IMR-90 (cell line): ENCODE measurements at regions not wholly inside any gene's neighbourhood (a gene's known extent, or its start where the extent isn't known, plus 50 kb on each side); places are given as distances from the start of the nearest gene placed in this dataset.

Experiments used
- ATAC-seq: fragments of 200-7000 bp; cut with Tn5 transposase; 2 replicates; pipeline ENCODE4 v1.9.1; 2020; ENCODE audit warnings: low read depth, mild to moderate bottlenecking, moderate library complexity
- BruUV-seq: library from RNA; stranded (reverse); fragments of 400-500 nt; replicated peaks from 2 replicates; lab custom pipeline; 2021; lab: Mats Ljungman, UMichigan
- CTCF ChIA-PET: fragments of 300-600 bp; formaldehyde crosslinking; extraction: SDS; loops from one replicate; lab custom pipeline; 2021; ENCODE audit warnings: antibody characterized with exemption; lab: Yijun Ruan, JAX
- POLR2A ChIA-PET: fragments of 300-600 bp; sonication (Branson Sonifier 250); formaldehyde crosslinking; loops from one replicate; lab custom pipeline; 2022; ENCODE audit warnings: antibody characterized with exemption; ENCODE audit not compliant: unreplicated experiment; lab: Charles Lee
- DNase-seq: peaks from one replicate; pipeline ENCODE4 v3.0.0; 2013
- H2AFZ ChIP-seq: replicated peaks from 2 replicates; pipeline ENCODE3; 2013; ENCODE audit warnings: low read length, mild to moderate bottlenecking; ENCODE audit not compliant: poor library complexity
- H2AK5ac ChIP-seq: 2 replicates; pipeline ENCODE4 v1.6.1; 2013; ENCODE audit warnings: low read depth, low read length, inconsistent platforms
- H2AK9ac ChIP-seq: replicated peaks from 2 replicates; pipeline ENCODE3; 2013; ENCODE audit warnings: mild to moderate bottlenecking, low read depth, low read length, moderate library complexity; ENCODE audit not compliant: poor library complexity
- H2BK120ac ChIP-seq: 2 replicates; pipeline ENCODE4 v1.6.1; 2013; ENCODE audit warnings: low read depth, low read length, inconsistent platforms
- H2BK15ac ChIP-seq: 3 replicates; pipeline ENCODE4 v1.6.1; 2013; ENCODE audit warnings: low read depth, low read length, inconsistent platforms
- H2BK20ac ChIP-seq: 2 replicates; pipeline ENCODE4 v1.6.1; 2013; ENCODE audit warnings: low read depth, mild to moderate bottlenecking, inconsistent platforms, low read length, moderate library complexity
- H2BK5ac ChIP-seq: 2 replicates; pipeline ENCODE4 v1.6.1; 2013; ENCODE audit warnings: mild to moderate bottlenecking, low read depth, low read length, inconsistent platforms; ENCODE audit not compliant: poor library complexity, severe bottlenecking
- H3K14ac ChIP-seq: replicated peaks from 2 replicates; pipeline ENCODE4 v1.6.1; 2013; ENCODE audit warnings: low read depth, low read length, inconsistent platforms
- H3K18ac ChIP-seq: 2 replicates; pipeline ENCODE4 v1.6.1; 2013; ENCODE audit warnings: low read depth, low read length, control low read depth
- H3K23ac ChIP-seq: 2 replicates; pipeline ENCODE4 v1.6.1; 2013; ENCODE audit warnings: low read depth, low read length, inconsistent platforms
- H3K27ac ChIP-seq: 2 replicates; pipeline ENCODE4 v1.5.1; 2013; ENCODE audit warnings: mild to moderate bottlenecking, control low read depth, low read length; ENCODE audit not compliant: insufficient read depth
- H3K27me3 ChIP-seq: 2 replicates; pipeline ENCODE4 v1.6.1; 2013; ENCODE audit warnings: low read length; ENCODE audit not compliant: control insufficient read depth, insufficient read depth
- H3K36me3 ChIP-seq: 2 replicates; pipeline ENCODE4 v1.6.1; 2013; ENCODE audit warnings: low read length, mixed read lengths; ENCODE audit not compliant: control insufficient read depth, insufficient read depth
- H3K4ac ChIP-seq: 2 replicates; pipeline ENCODE4 v1.6.1; 2013; ENCODE audit warnings: low read depth, low read length, inconsistent platforms
- H3K4me1 ChIP-seq: 2 replicates; pipeline ENCODE4 v1.6.1; 2013; ENCODE audit warnings: low read length, mixed read lengths; ENCODE audit not compliant: control insufficient read depth, insufficient read depth
- H3K4me2 ChIP-seq: 2 replicates; pipeline ENCODE4 v1.6.1; 2013; ENCODE audit warnings: low read depth, mild to moderate bottlenecking, control low read depth, low read length, moderate library complexity
- H3K4me3 ChIP-seq: 2 replicates; pipeline ENCODE4 v1.5.1; 2013; ENCODE audit warnings: low read depth, mild to moderate bottlenecking, control low read depth, low read length, moderate library complexity; ENCODE audit not compliant: insufficient read depth
- H3K56ac ChIP-seq: 2 replicates; pipeline ENCODE4 v1.6.1; 2013; ENCODE audit warnings: low read length, inconsistent platforms; ENCODE audit not compliant: insufficient read depth; ENCODE audit errors: extremely low read depth
- H3K79me1 ChIP-seq, 2 experiments: 2 replicates each; pipeline ENCODE4 v1.6.1; 2013; ENCODE audit warnings: low read length in 2 of 2, inconsistent platforms in 1 of 2, low read depth in 1 of 2
- H3K9ac ChIP-seq: 2 replicates; pipeline ENCODE4 v1.6.1; 2013; ENCODE audit warnings: low read depth, low read length, control low read depth
- H3K9me1 ChIP-seq: 2 replicates; pipeline ENCODE4 v1.6.1; 2013; ENCODE audit warnings: low read length, inconsistent platforms; ENCODE audit not compliant: insufficient read depth
- H3K9me3 ChIP-seq: 2 replicates; pipeline ENCODE4 v1.6.1; 2013; ENCODE audit warnings: low read length; ENCODE audit not compliant: control insufficient read depth, insufficient read depth
- H4K20me1 ChIP-seq: 2 replicates; pipeline ENCODE4 v1.6.1; 2013; ENCODE audit warnings: low read length, inconsistent platforms; ENCODE audit not compliant: insufficient read depth
- H4K5ac ChIP-seq: 2 replicates; pipeline ENCODE4 v1.6.1; 2013; ENCODE audit warnings: mild to moderate bottlenecking, low read depth, low read length, control low read depth
- H4K8ac ChIP-seq, 2 experiments: 2 replicates each; pipeline ENCODE4 v1.6.1; 2013; ENCODE audit warnings: low read depth in 2 of 2, low read length in 2 of 2, control low read depth in 1 of 2, inconsistent platforms in 1 of 2
- H4K91ac ChIP-seq: 2 replicates; pipeline ENCODE4 v1.6.1; 2013; ENCODE audit warnings: low read depth, low read length, inconsistent platforms; ENCODE audit not compliant: insufficient read depth
- BHLHE40 ChIP-seq: fragments of 150-350 bp; IDR thresholded peaks from 2 replicates; pipeline ENCODE4 v1.6.1; 2016; ENCODE audit warnings: mild to moderate bottlenecking, low read depth, low read length
- CHD1 ChIP-seq: IDR thresholded peaks from 2 replicates; pipeline ENCODE4 v1.6.1; 2012; ENCODE audit warnings: low read depth, low read length, improper control_type of control experiment
- FOS ChIP-seq: fragments of 150-350 bp; IDR thresholded peaks from 2 replicates; pipeline ENCODE4 v1.6.1; 2016; ENCODE audit warnings: low read depth, low read length
- MAZ ChIP-seq: IDR thresholded peaks from 2 replicates; pipeline ENCODE4 v1.6.1; 2012; ENCODE audit warnings: low read depth, mild to moderate bottlenecking, low read length, improper control_type of control experiment, moderate library complexity, borderline replicate concordance
- RFX5 ChIP-seq: IDR thresholded peaks from 2 replicates; pipeline ENCODE4 v1.8.0; 2012; ENCODE audit warnings: low read depth, mild to moderate bottlenecking, low read length, moderate library complexity
- WGBS, 2 experiments: methylation state at CpG; one replicate each; pipeline versions ENCODE4 v1.1.5 to v1.1.7; 2013; ENCODE audit warnings: missing lambda C conversion rate in 2 of 2; ENCODE audit not compliant: insufficient read length in 1 of 2; ENCODE audit errors: extremely low coverage in 2 of 2; 5-methylcytosine and 5-hydroxymethylcytosine counted together
- dilution Hi-C: fragments of 300-500 bp; cut with HindIII; formaldehyde crosslinking; loops from one replicate; pipeline ENCODE4 v1.14.3; 2018; ENCODE audit warnings: low sequenced_read_pairs; ENCODE audit not compliant: unreplicated experiment
- in situ Hi-C: fragments of 300-500 bp; cut with MboI; formaldehyde crosslinking; loops from 3 replicates; pipeline ENCODE4 v1.14.3; 2019; ENCODE audit warnings: low sequenced_read_pairs, inconsistent platforms, mixed read lengths
- intact Hi-C: fragments of 100-400 bp; cut with micrococcal nuclease; formaldehyde crosslinking; loops from 2 replicates; pipeline ENCODE4 v1.10.0; 2022
- TF ChIP-seq, protein P1 (sequence below): fragments of 150-350 bp; IDR thresholded peaks from 2 replicates; pipeline ENCODE4 v1.6.1; 2016; ENCODE audit warnings: low read depth, mild to moderate bottlenecking, low read length, moderate library complexity, borderline replicate concordance
- TF ChIP-seq, protein P2 (sequence below): fragments of 150-350 bp; IDR thresholded peaks from 2 replicates; pipeline ENCODE4 v1.6.1; 2017; ENCODE audit warnings: mild to moderate bottlenecking, antibody characterized with exemption, low read length, low read depth

- ChIA-PET CTCF (no interaction called here), POLR2A (no interaction called here)
- H3K79me1 ChIP-seq, result no peaks in the 10 kb centered on the region
- TF ChIP-seq FOS (no peak), RFX5 (no peak), MAZ (no peak), CHD1 (no peak), BHLHE40 (no peak)
- TF ChIP-seq, protein P1, sequence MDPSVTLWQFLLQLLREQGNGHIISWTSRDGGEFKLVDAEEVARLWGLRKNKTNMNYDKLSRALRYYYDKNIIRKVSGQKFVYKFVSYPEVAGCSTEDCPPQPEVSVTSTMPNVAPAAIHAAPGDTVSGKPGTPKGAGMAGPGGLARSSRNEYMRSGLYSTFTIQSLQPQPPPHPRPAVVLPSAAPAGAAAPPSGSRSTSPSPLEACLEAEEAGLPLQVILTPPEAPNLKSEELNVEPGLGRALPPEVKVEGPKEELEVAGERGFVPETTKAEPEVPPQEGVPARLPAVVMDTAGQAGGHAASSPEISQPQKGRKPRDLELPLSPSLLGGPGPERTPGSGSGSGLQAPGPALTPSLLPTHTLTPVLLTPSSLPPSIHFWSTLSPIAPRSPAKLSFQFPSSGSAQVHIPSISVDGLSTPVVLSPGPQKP, result no peak
- TF ChIP-seq, protein P2, sequence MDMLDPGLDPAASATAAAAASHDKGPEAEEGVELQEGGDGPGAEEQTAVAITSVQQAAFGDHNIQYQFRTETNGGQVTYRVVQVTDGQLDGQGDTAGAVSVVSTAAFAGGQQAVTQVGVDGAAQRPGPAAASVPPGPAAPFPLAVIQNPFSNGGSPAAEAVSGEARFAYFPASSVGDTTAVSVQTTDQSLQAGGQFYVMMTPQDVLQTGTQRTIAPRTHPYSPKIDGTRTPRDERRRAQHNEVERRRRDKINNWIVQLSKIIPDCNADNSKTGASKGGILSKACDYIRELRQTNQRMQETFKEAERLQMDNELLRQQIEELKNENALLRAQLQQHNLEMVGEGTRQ, result no peak
- H2BK20ac ChIP-seq, result no peak overlapping the region
- intact Hi-C loops (no loop called here), dilution Hi-C loops (no loop called here), in situ Hi-C loops (no loop called here)
- no peak overlapping the region for H2BK120ac ChIP-seq
- no peak overlapping the region for H3K4ac ChIP-seq
- H2AK9ac ChIP-seq, result no peak overlapping the region
- H3K4me1 ChIP-seq, result no peaks in the 10 kb centered on the region
- no peak overlapping the region for H3K4me3 ChIP-seq
- H3K56ac ChIP-seq, result no peak overlapping the region
- no peak overlapping the region for H2AFZ ChIP-seq
- no peak overlapping the region for H3K27ac ChIP-seq
- no peak overlapping the region for H3K18ac ChIP-seq
- H3K4me2 ChIP-seq, result no peak overlapping the region
- no TSS peak for BruUV-seq
- no peak overlapping the region for H2BK15ac ChIP-seq
- 36% methylated on average over 5 of the region's 7 CpGs; no CpG with 5 or more reads in 1 of the 2 experiments for WGBS, 2 experiments
- ATAC-seq, result no peak
- no peak overlapping the region for H2AK5ac ChIP-seq
- no peak overlapping the region for H3K9ac ChIP-seq
- no peaks in the 10 kb centered on the region for H4K20me1 ChIP-seq
- H3K9me1 ChIP-seq, result no peaks in the 10 kb centered on the region
- H3K27me3 ChIP-seq, result peaks cover 5% of the 10 kb centered on the region
- no peaks in the 10 kb centered on the region for H3K9me3 ChIP-seq
- no peak for DNase-seq
- no peak overlapping the region for H4K5ac ChIP-seq
- H3K23ac ChIP-seq, result no peak overlapping the region
- no peak overlapping the region for H2BK5ac ChIP-seq
- no peaks in the 10 kb centered on the region for H3K36me3 ChIP-seq
- no peak overlapping the region for H4K91ac ChIP-seq
- H4K8ac ChIP-seq, result no peak overlapping the region
- H3K14ac ChIP-seq, result no peak overlapping the region
Measured at GRCh38 chr2:72000110-72000509, 147.6 kb downstream of the CYP26B1 start.
